OCI-LY3 (cell line): ENCODE measurements at regions not wholly inside any gene's neighbourhood (a gene's known extent, or its start where the extent isn't known, plus 50 kb on each side); places are given as distances from the start of the nearest gene placed in this dataset.

Experiments used
- EZH2phosphoT487 ChIP-seq: fragments of 200-600 bp; shearing (Covaris generic); IDR thresholded peaks from 2 replicates; pipeline ENCODE4 v1.6.1; 2018; ENCODE audit warnings: antibody characterized with exemption, mixed run types, low read depth
- TF ChIP-seq, protein P1 (sequence below): fragments of 200-600, 300-600 bp; sonication (generic); IDR thresholded peaks from 2 replicates; pipeline ENCODE4 v1.5.1; 2014; ENCODE audit warnings: antibody characterized with exemption, low read length, low read depth

DNA sequence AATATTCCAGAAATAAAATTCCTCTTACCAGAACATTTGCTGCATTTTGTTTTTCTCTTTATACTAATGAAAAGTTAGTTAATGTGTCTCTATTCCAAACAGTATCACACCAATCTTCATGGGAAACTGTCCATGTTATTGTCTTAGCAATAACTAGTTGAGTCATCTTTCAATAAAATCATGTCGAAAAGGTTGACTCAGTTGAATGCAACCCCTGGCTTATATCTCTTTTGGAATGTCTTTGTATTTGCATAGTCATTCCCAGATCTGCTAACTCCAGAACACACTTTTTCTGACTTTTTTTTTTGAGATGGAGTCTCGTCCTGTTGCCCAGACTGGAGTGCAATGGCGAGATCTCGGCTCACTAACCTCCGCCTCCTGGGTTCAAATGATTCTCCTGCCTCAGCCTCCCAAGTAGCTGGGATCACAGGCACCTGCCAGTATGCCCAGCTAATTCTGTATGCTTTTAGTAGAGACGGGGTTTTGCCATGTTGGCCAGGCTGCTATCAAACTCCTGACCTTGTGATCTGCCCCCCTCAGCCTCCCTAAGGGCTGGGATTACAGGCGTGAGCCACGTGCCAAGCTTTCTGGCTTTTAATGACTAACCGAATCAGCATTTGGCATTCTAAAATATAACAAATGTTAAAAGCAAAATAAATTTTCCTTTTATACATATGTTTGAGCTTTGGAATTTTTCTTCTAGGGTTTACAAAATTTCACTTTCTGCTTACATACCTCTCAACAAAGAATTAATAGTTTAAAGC lies 133.2 kb upstream of the GULP1 start:
- TF ChIP-seq, protein P1, sequence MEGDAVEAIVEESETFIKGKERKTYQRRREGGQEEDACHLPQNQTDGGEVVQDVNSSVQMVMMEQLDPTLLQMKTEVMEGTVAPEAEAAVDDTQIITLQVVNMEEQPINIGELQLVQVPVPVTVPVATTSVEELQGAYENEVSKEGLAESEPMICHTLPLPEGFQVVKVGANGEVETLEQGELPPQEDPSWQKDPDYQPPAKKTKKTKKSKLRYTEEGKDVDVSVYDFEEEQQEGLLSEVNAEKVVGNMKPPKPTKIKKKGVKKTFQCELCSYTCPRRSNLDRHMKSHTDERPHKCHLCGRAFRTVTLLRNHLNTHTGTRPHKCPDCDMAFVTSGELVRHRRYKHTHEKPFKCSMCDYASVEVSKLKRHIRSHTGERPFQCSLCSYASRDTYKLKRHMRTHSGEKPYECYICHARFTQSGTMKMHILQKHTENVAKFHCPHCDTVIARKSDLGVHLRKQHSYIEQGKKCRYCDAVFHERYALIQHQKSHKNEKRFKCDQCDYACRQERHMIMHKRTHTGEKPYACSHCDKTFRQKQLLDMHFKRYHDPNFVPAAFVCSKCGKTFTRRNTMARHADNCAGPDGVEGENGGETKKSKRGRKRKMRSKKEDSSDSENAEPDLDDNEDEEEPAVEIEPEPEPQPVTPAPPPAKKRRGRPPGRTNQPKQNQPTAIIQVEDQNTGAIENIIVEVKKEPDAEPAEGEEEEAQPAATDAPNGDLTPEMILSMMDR, result no peak
- no peak for TF ChIP-seq EZH2phosphoT487
